Liver (tissue), 3 donors: ENCODE measurements at regions not wholly inside any gene's neighbourhood (a gene's known extent, or its start where the extent isn't known, plus 50 kb on each side); places are given as distances from the start of the nearest gene placed in this dataset.

ENCODE experiments used
- GABPA ChIP-seq, 2 donors: IDR thresholded peaks in 1 of 2; conservative IDR thresholded peaks in 1 of 2; 2 replicates each; pipeline ENCODE4 v1.6.1; 2016; ENCODE audit warnings: antibody characterized with exemption in 2 of 2, mild to moderate bottlenecking in 1 of 2, moderate library complexity in 1 of 2
- RXRA ChIP-seq, 2 donors: IDR thresholded peaks; 2 replicates each; pipeline ENCODE4 v1.6.1; 2017 to 2018; ENCODE audit warnings: antibody characterized with exemption in 2 of 2, mild to moderate bottlenecking in 1 of 2
- TAF1 ChIP-seq: conservative IDR thresholded peaks from 2 replicates; pipeline ENCODE4 v1.6.1; 2016; ENCODE audit warnings: antibody characterized with exemption, mild to moderate bottlenecking
- YY1 ChIP-seq: IDR thresholded peaks from 2 replicates; pipeline ENCODE4 v1.6.1; 2016; ENCODE audit warnings: antibody characterized with exemption, mild to moderate bottlenecking
- TF ChIP-seq, protein P1 (sequence below): fragments of 150-350 bp; IDR thresholded peaks from 2 replicates; pipeline ENCODE4 v1.5.1; 2017; ENCODE audit warnings: improper control_type of control experiment, low read depth, low read length; ENCODE audit not compliant: missing input control
- TF ChIP-seq, protein P2 (sequence below): IDR thresholded peaks from 2 replicates; pipeline ENCODE4 v1.6.1; 2016; ENCODE audit warnings: antibody characterized with exemption
- TF ChIP-seq, protein P3 (sequence below): IDR thresholded peaks from 2 replicates; pipeline ENCODE4 v1.6.1; 2016; ENCODE audit warnings: antibody characterized with exemption, mild to moderate bottlenecking
- TF ChIP-seq, protein P4 (sequence below): IDR thresholded peaks from 2 replicates; pipeline ENCODE4 v1.6.1; 2016; ENCODE audit warnings: antibody characterized with exemption
- donor health status: healthy.
- donor health status: healthy.

DNA sequence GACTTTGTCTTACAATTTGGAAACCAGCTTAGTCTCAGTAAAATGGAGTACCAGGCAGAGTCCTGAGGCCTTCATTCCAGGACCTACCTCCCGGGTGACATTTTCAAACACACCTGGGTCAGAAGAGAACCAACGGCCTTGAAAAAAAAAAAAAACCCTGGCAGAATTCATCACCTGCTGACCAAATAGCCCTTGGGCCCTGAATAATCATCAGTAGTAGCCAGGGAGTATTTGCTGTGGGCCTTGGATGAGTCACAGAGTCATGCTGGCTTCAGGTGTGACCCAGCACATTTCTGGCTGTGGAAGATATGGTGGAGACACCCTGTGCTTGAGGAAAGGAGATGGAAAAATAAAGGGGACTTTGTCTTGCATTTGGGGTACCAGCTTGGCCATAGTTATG lies 92.2 kb downstream of the LPAR4 start:
- TF ChIP-seq, protein P1, sequence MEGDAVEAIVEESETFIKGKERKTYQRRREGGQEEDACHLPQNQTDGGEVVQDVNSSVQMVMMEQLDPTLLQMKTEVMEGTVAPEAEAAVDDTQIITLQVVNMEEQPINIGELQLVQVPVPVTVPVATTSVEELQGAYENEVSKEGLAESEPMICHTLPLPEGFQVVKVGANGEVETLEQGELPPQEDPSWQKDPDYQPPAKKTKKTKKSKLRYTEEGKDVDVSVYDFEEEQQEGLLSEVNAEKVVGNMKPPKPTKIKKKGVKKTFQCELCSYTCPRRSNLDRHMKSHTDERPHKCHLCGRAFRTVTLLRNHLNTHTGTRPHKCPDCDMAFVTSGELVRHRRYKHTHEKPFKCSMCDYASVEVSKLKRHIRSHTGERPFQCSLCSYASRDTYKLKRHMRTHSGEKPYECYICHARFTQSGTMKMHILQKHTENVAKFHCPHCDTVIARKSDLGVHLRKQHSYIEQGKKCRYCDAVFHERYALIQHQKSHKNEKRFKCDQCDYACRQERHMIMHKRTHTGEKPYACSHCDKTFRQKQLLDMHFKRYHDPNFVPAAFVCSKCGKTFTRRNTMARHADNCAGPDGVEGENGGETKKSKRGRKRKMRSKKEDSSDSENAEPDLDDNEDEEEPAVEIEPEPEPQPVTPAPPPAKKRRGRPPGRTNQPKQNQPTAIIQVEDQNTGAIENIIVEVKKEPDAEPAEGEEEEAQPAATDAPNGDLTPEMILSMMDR: no peak
- TF ChIP-seq, protein P2, sequence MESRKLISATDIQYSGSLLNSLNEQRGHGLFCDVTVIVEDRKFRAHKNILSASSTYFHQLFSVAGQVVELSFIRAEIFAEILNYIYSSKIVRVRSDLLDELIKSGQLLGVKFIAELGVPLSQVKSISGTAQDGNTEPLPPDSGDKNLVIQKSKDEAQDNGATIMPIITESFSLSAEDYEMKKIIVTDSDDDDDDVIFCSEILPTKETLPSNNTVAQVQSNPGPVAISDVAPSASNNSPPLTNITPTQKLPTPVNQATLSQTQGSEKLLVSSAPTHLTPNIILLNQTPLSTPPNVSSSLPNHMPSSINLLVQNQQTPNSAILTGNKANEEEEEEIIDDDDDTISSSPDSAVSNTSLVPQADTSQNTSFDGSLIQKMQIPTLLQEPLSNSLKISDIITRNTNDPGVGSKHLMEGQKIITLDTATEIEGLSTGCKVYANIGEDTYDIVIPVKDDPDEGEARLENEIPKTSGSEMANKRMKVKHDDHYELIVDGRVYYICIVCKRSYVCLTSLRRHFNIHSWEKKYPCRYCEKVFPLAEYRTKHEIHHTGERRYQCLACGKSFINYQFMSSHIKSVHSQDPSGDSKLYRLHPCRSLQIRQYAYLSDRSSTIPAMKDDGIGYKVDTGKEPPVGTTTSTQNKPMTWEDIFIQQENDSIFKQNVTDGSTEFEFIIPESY: no peak
- TF ChIP-seq, protein P3, sequence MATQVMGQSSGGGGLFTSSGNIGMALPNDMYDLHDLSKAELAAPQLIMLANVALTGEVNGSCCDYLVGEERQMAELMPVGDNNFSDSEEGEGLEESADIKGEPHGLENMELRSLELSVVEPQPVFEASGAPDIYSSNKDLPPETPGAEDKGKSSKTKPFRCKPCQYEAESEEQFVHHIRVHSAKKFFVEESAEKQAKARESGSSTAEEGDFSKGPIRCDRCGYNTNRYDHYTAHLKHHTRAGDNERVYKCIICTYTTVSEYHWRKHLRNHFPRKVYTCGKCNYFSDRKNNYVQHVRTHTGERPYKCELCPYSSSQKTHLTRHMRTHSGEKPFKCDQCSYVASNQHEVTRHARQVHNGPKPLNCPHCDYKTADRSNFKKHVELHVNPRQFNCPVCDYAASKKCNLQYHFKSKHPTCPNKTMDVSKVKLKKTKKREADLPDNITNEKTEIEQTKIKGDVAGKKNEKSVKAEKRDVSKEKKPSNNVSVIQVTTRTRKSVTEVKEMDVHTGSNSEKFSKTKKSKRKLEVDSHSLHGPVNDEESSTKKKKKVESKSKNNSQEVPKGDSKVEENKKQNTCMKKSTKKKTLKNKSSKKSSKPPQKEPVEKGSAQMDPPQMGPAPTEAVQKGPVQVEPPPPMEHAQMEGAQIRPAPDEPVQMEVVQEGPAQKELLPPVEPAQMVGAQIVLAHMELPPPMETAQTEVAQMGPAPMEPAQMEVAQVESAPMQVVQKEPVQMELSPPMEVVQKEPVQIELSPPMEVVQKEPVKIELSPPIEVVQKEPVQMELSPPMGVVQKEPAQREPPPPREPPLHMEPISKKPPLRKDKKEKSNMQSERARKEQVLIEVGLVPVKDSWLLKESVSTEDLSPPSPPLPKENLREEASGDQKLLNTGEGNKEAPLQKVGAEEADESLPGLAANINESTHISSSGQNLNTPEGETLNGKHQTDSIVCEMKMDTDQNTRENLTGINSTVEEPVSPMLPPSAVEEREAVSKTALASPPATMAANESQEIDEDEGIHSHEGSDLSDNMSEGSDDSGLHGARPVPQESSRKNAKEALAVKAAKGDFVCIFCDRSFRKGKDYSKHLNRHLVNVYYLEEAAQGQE: no peak
- TF ChIP-seq RXRA (IDR thresholded peaks at IDR 0.05) (no peak), YY1 (no peak), TAF1 (no peak), GABPA (IDR thresholded peaks at IDR 0.05 in 1 of 2, conservative IDR thresholded peaks at IDR 0.05 in 1 of 2) (no peak)
- TF ChIP-seq, protein P4, sequence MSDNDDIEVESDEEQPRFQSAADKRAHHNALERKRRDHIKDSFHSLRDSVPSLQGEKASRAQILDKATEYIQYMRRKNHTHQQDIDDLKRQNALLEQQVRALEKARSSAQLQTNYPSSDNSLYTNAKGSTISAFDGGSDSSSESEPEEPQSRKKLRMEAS: no peak
